ENCODE measurements at regions not wholly inside any gene's neighbourhood (a gene's known extent, or its start where the extent isn't known, plus 50 kb on each side); places are given as distances from the start of the nearest gene placed in this dataset.

GRCh38 chr2:164224007-164224406 lies 397.3 kb downstream of the GRB14 start:
- no peak for DNase-seq (ENCODE audit: extremely low spot score in 2 of 2)
- no peak for TF ChIP-seq POLR2AphosphoS5 (IDR thresholded peaks at IDR 0.05; ENCODE audit: insufficient read depth in 1 of 2, low read depth in 1 of 2)
- TF ChIP-seq POLR2A (IDR thresholded peaks at IDR 0.05) = no peak
- no peak for TF ChIP-seq CTCF (IDR thresholded peaks at IDR 0.05)
- H3K4me3 ChIP-seq = no peak overlapping the region
- no peaks in the 10 kb centered on the region for H3K27me3 ChIP-seq
- no peak overlapping the region for H3K27ac ChIP-seq
- no peaks in the 10 kb centered on the region for H3K36me3 ChIP-seq
- intact Hi-C loops (cut with DNase I) = no loop called here
- no peaks in the 10 kb centered on the region for H3K4me1 ChIP-seq
- H3K9me3 ChIP-seq = no peaks in the 10 kb centered on the region

DNA sequence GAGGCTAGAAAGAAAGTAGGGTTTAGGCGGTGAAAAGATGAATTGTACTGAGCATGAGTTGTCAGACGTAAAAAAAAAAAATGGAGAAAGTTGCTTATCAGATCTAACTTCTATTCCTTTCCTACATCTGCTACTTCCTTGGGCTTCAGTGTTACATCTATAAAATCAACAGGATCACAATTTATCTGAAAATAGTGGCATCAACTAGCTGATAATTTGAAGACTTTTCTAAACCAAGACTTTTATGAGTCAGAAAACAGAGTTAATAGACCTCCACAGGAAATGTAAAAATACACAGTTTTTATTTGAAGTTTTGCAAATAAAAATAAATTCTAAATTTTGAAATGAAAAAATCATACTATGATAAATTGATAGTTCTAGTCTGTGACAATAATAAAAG lies 399.8 kb downstream of the GRB14 start:
- Histone ChIP-seq H3K9me3 (no peaks in the 10 kb centered on the region), H3K27ac (no peak overlapping the region), H3K4me3 (no peak overlapping the region), H3K36me3 (no peaks in the 10 kb centered on the region), H3K4me1 (no peaks in the 10 kb centered on the region), H3K27me3 (no peaks in the 10 kb centered on the region)
- TF ChIP-seq POLR2AphosphoS5 (IDR thresholded peaks at IDR 0.05; ENCODE audit: insufficient read depth in 1 of 2, low read depth in 1 of 2) = no peak
- TF ChIP-seq POLR2A (IDR thresholded peaks at IDR 0.05) = no peak
- no peak for TF ChIP-seq CTCF (IDR thresholded peaks at IDR 0.05)
- DNase-seq (ENCODE audit: extremely low spot score in 2 of 2) = no peak
- intact Hi-C loops (cut with DNase I) = no loop called here

DNA sequence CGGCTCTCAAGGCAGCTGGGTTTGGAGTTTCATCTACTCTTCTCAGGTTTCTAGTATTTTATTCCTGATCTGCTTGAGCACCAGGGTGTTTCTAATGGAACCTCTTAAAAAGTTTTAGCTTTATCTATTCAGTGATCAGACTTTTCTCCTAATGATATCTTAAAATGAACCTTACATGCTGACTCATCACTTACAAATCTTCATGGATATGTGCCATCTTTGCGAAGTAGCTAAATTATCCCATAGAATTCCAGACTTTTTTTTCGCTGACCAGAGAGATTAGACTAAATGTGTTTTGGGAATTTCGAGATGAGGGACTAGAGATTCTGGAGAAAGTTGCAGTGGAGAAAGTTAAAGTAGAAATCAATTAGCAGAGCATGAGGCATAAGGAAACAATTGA lies 401.0 kb downstream of the GRB14 start:
- no peak overlapping the region for H3K27ac ChIP-seq
- TF ChIP-seq POLR2AphosphoS5 (IDR thresholded peaks at IDR 0.05; ENCODE audit: insufficient read depth in 1 of 2, low read depth in 1 of 2) (no peak), POLR2A (IDR thresholded peaks at IDR 0.05) (no peak), CTCF (IDR thresholded peaks at IDR 0.05) (no peak)

DNA sequence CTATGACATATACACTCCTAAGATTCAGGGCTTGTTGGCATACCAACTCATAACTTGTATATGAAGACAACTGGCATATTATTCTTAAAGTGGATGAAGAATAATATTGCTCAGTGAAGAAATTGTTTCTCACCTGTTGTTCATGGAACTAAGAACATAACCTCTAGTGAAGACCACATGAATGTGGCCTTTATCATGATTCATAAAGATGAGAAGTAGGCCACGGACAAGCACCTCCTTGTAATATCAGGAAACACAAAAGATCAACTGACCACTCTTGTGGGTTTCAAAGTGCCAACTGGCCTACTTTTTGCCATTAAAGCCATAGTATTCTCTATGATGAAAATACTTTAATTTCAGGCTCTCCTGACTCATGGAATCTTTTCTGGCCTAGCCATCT lies 407.4 kb downstream of the GRB14 start:
- Histone ChIP-seq H3K27me3 (no peaks in the 10 kb centered on the region), H3K27ac (no peak overlapping the region), H3K36me3 (no peaks in the 10 kb centered on the region), H3K4me3 (no peak overlapping the region), H3K4me1 (no peaks in the 10 kb centered on the region), H3K9me3 (no peaks in the 10 kb centered on the region)
- no peak for DNase-seq (ENCODE audit: extremely low spot score in 2 of 2)
- TF ChIP-seq POLR2A (IDR thresholded peaks at IDR 0.05) (no peak), CTCF (IDR thresholded peaks at IDR 0.05) (no peak), POLR2AphosphoS5 (IDR thresholded peaks at IDR 0.05; ENCODE audit: insufficient read depth in 1 of 2, low read depth in 1 of 2) (no peak)
- intact Hi-C loops (cut with DNase I) = no loop called here

More for the DNA sequence above, 401.0 kb downstream of the GRB14 start:
- H3K27me3 ChIP-seq = no peaks in the 10 kb centered on the region
- no peaks in the 10 kb centered on the region for H3K4me1 ChIP-seq
- no peak for DNase-seq (ENCODE audit: extremely low spot score in 2 of 2)
- intact Hi-C loops (cut with DNase I) = no loop called here
- H3K9me3 ChIP-seq = no peaks in the 10 kb centered on the region
- no peak overlapping the region for H3K4me3 ChIP-seq
- no peaks in the 10 kb centered on the region for H3K36me3 ChIP-seq

GRCh38 chr2:164205347-164205746 lies 415.9 kb downstream of the GRB14 start:
- intact Hi-C loops (cut with DNase I) = no loop called here
- no peak for DNase-seq (ENCODE audit: extremely low spot score in 2 of 2)
- no peaks in the 10 kb centered on the region for H3K27me3 ChIP-seq
- H3K9me3 ChIP-seq = no peaks in the 10 kb centered on the region
- H3K4me1 ChIP-seq = no peaks in the 10 kb centered on the region
- no peak overlapping the region for H3K4me3 ChIP-seq
- no peak overlapping the region for H3K27ac ChIP-seq
- no peaks in the 10 kb centered on the region for H3K36me3 ChIP-seq
- TF ChIP-seq POLR2A (IDR thresholded peaks at IDR 0.05) = no peak
- no peak for TF ChIP-seq CTCF (IDR thresholded peaks at IDR 0.05)
- no peak for TF ChIP-seq POLR2AphosphoS5 (IDR thresholded peaks at IDR 0.05; ENCODE audit: insufficient read depth in 1 of 2, low read depth in 1 of 2)

All from vagina (tissue), 2 donors.